ENCODE measurements at regions not wholly inside any gene's neighbourhood (a gene's known extent, or its start where the extent isn't known, plus 50 kb on each side); places are given as distances from the start of the nearest gene placed in this dataset.

DNA sequence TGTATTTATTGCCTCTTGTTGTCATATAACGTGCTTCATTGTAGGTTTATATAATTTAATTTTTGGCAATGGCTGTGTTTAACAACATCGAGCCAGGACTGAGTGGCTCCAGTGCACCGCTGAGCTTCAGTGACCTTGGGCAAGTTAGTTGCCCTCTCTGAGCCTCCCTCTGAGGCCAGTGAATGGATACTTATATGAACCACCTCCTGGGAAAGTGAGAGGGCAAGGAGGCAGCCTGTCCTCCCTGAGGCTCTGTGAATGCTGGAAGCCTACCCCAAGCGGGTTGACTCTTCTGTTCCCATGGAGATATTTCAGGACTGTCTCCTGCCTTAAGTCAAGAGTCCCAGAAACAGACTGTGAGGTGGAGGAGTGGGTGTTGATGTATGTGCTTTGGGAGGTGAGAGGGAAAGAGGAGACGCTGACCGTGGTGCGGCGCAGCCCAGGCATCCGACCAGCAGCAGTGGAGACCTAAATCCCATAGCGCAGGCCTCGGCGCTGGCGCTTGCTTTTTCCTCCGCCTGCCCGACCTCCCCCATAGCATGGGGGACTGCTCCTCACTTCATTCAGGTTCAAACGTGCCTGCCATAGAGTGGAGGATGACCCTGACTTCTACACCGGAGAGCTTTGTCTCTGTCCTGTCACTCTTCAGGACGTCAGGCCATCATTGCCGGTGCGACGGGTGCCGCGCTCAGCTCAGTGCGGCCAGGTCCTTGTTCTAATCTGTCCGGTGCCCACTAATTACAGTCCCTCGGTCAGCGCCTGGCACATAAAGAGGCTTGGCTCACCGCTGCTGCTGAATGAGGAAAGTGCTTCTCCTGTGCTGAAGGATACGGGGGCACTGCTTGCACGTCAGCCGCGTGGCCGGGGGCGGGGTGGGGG, 167.3 kb upstream of the HS6ST1 start:
- Histone ChIP-seq H3K27me3 (ENCODE audit: control insufficient read depth in 4 of 4, insufficient read depth in 4 of 4, low read length in 3 of 4) (no peaks in the 10 kb centered on the region), H3K4me1 (ENCODE audit: control insufficient read depth in 4 of 4, insufficient read depth in 4 of 4, low read length in 3 of 4) (no peaks in the 10 kb centered on the region), H3K36me3 (ENCODE audit: control insufficient read depth in 4 of 4, insufficient read depth in 3 of 4, low read depth in 1 of 4, low read length in 3 of 4) (no peaks in the 10 kb centered on the region), H3K27ac (ENCODE audit: low read depth in 1 of 2, low read length in 2 of 2) (no peak overlapping the region), H3K4me3 (ENCODE audit: low read depth in 1 of 3, low read length in 3 of 3) (no peak overlapping the region), H3K9me3 (ENCODE audit: control insufficient read depth in 4 of 4, low read length in 3 of 4) (no peaks in the 10 kb centered on the region), H3K9ac (ENCODE audit: low read depth in 1 of 2, low read length in 2 of 2) (no peak overlapping the region)
- 91% methylated on average over 34 of the region's 34 CpGs for WGBS
- TF ChIP-seq, protein P1, sequence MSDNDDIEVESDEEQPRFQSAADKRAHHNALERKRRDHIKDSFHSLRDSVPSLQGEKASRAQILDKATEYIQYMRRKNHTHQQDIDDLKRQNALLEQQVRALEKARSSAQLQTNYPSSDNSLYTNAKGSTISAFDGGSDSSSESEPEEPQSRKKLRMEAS (IDR thresholded peaks at IDR 0.05), result no peak
- TF ChIP-seq SP1 (IDR thresholded peaks at IDR 0.05) (no peak), FOXA2 (IDR thresholded peaks at IDR 0.05) (no peak), JUND (IDR thresholded peaks at IDR 0.05) (no peak)
- TF ChIP-seq, protein P2, sequence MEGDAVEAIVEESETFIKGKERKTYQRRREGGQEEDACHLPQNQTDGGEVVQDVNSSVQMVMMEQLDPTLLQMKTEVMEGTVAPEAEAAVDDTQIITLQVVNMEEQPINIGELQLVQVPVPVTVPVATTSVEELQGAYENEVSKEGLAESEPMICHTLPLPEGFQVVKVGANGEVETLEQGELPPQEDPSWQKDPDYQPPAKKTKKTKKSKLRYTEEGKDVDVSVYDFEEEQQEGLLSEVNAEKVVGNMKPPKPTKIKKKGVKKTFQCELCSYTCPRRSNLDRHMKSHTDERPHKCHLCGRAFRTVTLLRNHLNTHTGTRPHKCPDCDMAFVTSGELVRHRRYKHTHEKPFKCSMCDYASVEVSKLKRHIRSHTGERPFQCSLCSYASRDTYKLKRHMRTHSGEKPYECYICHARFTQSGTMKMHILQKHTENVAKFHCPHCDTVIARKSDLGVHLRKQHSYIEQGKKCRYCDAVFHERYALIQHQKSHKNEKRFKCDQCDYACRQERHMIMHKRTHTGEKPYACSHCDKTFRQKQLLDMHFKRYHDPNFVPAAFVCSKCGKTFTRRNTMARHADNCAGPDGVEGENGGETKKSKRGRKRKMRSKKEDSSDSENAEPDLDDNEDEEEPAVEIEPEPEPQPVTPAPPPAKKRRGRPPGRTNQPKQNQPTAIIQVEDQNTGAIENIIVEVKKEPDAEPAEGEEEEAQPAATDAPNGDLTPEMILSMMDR (IDR thresholded peaks at IDR 0.05; ENCODE audit: low read depth, low read length, missing input control), result no peak
- DNase-seq (ENCODE audit: low spot score), result no peak

DNA sequence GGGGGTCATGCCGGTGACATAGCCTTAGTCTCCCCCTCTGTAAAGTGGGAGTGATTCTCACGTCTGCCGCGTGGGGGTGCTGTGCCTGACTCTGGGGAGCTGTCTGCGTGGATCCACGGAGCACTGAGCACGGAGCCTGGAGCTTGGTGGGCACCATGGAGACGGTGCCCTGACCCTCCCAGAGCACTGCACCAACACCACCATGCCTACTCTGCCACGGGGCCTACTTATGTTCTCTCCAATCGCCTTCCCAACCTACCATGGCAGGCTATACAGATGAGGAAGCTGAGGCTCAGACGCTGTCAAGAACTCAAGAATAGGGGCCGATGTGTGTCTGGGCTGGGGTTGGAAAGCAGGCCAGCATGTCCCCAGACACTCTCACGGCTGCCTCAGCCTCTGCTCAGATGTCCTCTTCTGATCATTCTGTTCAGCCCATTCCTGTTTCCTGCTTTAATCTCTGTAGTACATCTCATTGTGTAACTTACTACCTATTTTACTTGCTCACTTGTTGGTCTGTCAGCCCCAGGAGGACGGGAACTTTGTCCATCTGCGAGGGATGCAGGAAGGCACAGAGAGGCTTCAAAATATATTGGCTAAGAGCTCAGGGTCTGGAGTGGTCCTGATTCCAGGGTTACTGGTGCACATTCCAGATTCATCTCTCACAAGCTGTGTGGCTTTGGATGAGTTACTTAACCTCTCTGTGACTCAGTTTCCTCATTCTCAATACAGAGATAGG, 168.1 kb upstream of the HS6ST1 start:
- Histone ChIP-seq H3K27me3 (ENCODE audit: control insufficient read depth in 4 of 4, insufficient read depth in 4 of 4, low read length in 3 of 4) (no peaks in the 10 kb centered on the region), H3K4me1 (ENCODE audit: control insufficient read depth in 4 of 4, insufficient read depth in 4 of 4, low read length in 3 of 4) (no peaks in the 10 kb centered on the region), H3K9ac (ENCODE audit: low read depth in 1 of 2, low read length in 2 of 2) (no peak overlapping the region), H3K4me3 (ENCODE audit: low read depth in 1 of 3, low read length in 3 of 3) (no peak overlapping the region), H3K36me3 (ENCODE audit: control insufficient read depth in 4 of 4, insufficient read depth in 3 of 4, low read depth in 1 of 4, low read length in 3 of 4) (no peaks in the 10 kb centered on the region), H3K9me3 (ENCODE audit: control insufficient read depth in 4 of 4, low read length in 3 of 4) (no peaks in the 10 kb centered on the region), H3K27ac (ENCODE audit: low read depth in 1 of 2, low read length in 2 of 2) (no peak overlapping the region)
- WGBS, result 87% methylated on average over 15 of the region's 15 CpGs
- DNase-seq (ENCODE audit: low spot score), result no peak
- TF ChIP-seq, protein P1 (IDR thresholded peaks at IDR 0.05), result no peak
- TF ChIP-seq TAF1 (conservative IDR thresholded peaks at IDR 0.05) (no peak), SP1 (IDR thresholded peaks at IDR 0.05) (no peak), HNF4G (IDR thresholded peaks at IDR 0.05) (no peak), JUND (IDR thresholded peaks at IDR 0.05) (no peak), FOXA2 (IDR thresholded peaks at IDR 0.05) (no peak), NR2F2 (IDR thresholded peaks at IDR 0.05) (no peak), RAD21 (IDR thresholded peaks at IDR 0.05) (no peak), HNF4A (conservative IDR thresholded peaks at IDR 0.05) (no peak)
- TF ChIP-seq, protein P3, sequence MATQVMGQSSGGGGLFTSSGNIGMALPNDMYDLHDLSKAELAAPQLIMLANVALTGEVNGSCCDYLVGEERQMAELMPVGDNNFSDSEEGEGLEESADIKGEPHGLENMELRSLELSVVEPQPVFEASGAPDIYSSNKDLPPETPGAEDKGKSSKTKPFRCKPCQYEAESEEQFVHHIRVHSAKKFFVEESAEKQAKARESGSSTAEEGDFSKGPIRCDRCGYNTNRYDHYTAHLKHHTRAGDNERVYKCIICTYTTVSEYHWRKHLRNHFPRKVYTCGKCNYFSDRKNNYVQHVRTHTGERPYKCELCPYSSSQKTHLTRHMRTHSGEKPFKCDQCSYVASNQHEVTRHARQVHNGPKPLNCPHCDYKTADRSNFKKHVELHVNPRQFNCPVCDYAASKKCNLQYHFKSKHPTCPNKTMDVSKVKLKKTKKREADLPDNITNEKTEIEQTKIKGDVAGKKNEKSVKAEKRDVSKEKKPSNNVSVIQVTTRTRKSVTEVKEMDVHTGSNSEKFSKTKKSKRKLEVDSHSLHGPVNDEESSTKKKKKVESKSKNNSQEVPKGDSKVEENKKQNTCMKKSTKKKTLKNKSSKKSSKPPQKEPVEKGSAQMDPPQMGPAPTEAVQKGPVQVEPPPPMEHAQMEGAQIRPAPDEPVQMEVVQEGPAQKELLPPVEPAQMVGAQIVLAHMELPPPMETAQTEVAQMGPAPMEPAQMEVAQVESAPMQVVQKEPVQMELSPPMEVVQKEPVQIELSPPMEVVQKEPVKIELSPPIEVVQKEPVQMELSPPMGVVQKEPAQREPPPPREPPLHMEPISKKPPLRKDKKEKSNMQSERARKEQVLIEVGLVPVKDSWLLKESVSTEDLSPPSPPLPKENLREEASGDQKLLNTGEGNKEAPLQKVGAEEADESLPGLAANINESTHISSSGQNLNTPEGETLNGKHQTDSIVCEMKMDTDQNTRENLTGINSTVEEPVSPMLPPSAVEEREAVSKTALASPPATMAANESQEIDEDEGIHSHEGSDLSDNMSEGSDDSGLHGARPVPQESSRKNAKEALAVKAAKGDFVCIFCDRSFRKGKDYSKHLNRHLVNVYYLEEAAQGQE (IDR thresholded peaks at IDR 0.05), result no peak
- TF ChIP-seq, protein P4, sequence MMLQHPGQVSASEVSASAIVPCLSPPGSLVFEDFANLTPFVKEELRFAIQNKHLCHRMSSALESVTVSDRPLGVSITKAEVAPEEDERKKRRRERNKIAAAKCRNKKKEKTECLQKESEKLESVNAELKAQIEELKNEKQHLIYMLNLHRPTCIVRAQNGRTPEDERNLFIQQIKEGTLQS (IDR thresholded peaks at IDR 0.05), result no peak
- TF ChIP-seq, protein P2 (IDR thresholded peaks at IDR 0.05; ENCODE audit: low read depth, low read length, missing input control), result no peak

All from liver (tissue), 8 donors.